ENCODE measurements at regions not wholly inside any gene's neighbourhood (a gene's known extent, or its start where the extent isn't known, plus 50 kb on each side); places are given as distances from the start of the nearest gene placed in this dataset.

DNA sequence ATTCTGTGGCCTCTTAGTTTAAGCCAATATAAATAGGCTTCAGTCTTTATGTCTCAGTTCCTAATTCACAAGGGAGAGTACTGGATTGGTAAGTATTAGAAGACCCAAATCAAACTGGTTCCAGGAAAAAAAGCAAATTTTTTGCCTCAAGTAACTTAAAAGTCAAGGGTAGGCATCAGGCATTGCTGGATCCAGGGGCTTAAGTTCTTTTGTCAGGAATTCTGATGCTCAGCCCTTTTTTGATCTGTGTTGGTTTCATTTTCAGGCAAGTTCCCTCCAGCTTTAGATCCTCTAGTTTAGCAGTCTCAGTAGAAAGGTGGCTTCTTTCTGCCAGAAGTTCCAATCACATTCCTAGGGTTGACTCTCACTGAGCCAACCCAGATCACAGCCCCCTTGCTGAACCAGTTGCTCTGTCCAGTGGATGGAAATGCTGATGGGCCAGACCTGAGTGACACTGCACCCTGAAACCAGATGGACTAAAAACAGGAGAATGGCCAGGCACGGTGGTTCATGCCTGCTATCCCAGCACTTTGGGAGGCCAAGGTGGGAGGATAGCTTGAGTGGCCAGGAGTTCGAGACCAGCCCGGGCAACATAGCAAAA is 253.5 kb downstream of the SHQ1 start:
- no peaks in the 10 kb centered on the region for H3K79me2 ChIP-seq (ENCODE audit: insufficient read depth, low read depth)
- H4K20me1 ChIP-seq (ENCODE audit: insufficient read depth) = no peaks in the 10 kb centered on the region
- no peaks in the 10 kb centered on the region for H3K27me3 ChIP-seq (ENCODE audit: insufficient read depth, low read depth)
- TF ChIP-seq, protein P1, sequence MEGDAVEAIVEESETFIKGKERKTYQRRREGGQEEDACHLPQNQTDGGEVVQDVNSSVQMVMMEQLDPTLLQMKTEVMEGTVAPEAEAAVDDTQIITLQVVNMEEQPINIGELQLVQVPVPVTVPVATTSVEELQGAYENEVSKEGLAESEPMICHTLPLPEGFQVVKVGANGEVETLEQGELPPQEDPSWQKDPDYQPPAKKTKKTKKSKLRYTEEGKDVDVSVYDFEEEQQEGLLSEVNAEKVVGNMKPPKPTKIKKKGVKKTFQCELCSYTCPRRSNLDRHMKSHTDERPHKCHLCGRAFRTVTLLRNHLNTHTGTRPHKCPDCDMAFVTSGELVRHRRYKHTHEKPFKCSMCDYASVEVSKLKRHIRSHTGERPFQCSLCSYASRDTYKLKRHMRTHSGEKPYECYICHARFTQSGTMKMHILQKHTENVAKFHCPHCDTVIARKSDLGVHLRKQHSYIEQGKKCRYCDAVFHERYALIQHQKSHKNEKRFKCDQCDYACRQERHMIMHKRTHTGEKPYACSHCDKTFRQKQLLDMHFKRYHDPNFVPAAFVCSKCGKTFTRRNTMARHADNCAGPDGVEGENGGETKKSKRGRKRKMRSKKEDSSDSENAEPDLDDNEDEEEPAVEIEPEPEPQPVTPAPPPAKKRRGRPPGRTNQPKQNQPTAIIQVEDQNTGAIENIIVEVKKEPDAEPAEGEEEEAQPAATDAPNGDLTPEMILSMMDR (conservative IDR thresholded peaks at IDR 0.05; ENCODE audit: low read depth, low read length) = no peak
- H3K36me3 ChIP-seq (ENCODE audit: insufficient read depth) = no peaks in the 10 kb centered on the region
- H3K4me1 ChIP-seq (ENCODE audit: low read depth, poor library complexity, severe bottlenecking) = no peaks in the 10 kb centered on the region
- H2AFZ ChIP-seq (ENCODE audit: low read depth) = no peak overlapping the region
- no peak overlapping the region for H3K9ac ChIP-seq
- H3K4me3 ChIP-seq (IDR thresholded peaks at IDR 0.05; ENCODE audit: insufficient read depth, low read depth, low read length) = no peak overlapping the region
- H3K4me2 ChIP-seq = no peak overlapping the region
- H3K27ac ChIP-seq = no peak overlapping the region

DNA sequence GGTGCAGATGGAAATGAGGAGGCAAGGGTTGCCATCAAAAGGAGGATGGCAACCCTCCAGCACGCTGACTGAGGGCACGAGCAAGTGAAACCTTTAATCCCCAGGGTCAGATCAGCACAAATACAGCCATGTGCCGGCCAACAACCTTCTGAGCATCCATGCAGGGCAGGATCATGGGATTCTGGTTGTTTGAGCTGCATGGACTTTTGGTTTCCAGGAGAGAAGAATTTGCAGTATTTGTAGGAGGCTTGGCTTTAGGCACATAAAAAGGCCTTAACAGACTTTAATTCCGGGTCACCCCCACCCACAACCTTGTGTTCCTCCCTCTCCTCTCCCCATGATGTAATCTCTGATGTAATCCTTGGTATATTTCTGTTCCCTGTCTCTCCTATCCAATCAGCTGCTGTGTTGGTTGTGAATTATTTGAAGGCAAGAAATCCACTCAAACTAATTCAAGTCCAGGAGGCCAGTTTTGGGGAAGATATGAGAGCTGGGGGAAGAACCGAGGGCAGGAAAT is 254.3 kb downstream of the SHQ1 start:
- no peaks in the 10 kb centered on the region for H3K79me2 ChIP-seq (ENCODE audit: insufficient read depth, low read depth)
- H4K20me1 ChIP-seq (ENCODE audit: insufficient read depth) = no peaks in the 10 kb centered on the region
- no peak overlapping the region for H3K4me3 ChIP-seq (IDR thresholded peaks at IDR 0.05; ENCODE audit: insufficient read depth, low read depth, low read length)
- no peak overlapping the region for H3K9ac ChIP-seq
- H3K4me1 ChIP-seq (ENCODE audit: low read depth, poor library complexity, severe bottlenecking) = no peaks in the 10 kb centered on the region
- TF ChIP-seq, protein P1 (conservative IDR thresholded peaks at IDR 0.05; ENCODE audit: low read depth, low read length) = no peak
- no peak overlapping the region for H3K4me2 ChIP-seq
- no peak overlapping the region for H3K27ac ChIP-seq
- no peak overlapping the region for H2AFZ ChIP-seq (ENCODE audit: low read depth)
- no peaks in the 10 kb centered on the region for H3K36me3 ChIP-seq (ENCODE audit: insufficient read depth)
- no peaks in the 10 kb centered on the region for H3K27me3 ChIP-seq (ENCODE audit: insufficient read depth, low read depth)

DNA sequence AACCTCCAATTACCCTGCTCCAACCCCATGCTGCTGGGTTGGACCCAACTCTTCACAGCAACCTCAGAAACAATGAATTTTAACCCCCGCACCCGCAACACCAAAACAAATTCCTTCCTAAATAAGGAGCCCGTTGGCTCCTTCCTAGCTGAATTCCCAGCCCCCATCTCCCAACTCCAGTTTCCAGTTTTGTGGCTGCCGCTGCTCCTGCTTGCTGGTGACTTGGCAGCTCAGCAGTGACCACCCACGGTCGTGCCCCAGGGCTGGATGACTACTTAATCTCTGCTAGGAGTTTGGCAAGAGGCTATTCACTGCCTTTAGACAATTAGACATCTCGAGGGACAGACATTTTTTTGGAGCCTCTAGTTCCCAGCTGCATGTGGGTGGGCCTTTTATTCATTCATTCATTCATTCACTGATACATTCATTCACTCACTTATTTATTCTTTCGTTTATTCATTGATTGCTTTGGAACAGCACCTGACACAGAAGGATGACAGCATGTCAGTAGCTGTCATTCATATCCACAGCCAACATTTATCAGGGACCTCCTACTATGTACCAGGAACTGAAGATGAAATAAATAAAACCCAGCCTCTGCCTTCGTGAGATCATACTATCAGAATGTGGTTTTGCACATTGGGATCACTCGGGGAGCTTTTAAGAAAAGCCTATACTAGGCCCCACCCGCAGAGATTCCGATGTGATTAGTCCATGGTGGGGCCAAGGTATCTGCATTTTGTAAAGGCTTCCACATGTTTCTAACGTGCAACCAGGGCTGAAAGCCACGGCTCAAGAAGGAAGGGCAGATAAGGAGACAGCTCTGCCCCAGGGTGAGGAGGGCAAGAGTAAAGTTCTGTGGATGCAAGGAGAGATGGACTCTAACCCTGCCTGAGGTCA is 256.5 kb downstream of the SHQ1 start:
- no peak overlapping the region for H3K9ac ChIP-seq
- no peak overlapping the region for H2AFZ ChIP-seq (ENCODE audit: low read depth)

DNA sequence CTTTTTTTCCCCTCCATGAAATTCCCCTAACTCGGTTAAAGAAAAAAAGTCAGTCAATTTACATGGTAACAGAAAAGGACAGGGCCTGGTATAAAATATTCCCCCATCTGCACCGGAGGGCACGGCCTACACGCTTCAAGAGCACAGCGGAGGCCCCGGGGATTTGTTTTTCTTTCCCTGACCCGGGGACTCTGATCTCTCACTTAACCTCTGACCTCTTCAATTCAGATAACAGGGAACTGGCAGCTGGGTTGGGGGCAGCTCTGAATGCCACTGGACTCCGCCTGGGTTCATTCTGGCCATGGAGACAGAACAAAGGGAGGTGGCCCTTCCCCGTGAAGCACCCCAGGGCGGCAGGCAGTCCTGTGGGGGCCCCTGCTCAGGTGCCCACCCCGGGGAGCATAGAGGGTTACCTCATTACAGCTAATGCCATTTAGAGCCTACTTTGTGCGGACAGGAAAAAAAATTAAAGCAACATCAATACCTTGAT is 257.5 kb downstream of the SHQ1 start:
- no peaks in the 10 kb centered on the region for H3K27me3 ChIP-seq (ENCODE audit: insufficient read depth, low read depth)
- H3K4me2 ChIP-seq = no peak overlapping the region
- no peaks in the 10 kb centered on the region for H3K79me2 ChIP-seq (ENCODE audit: insufficient read depth, low read depth)
- no peaks in the 10 kb centered on the region for H3K36me3 ChIP-seq (ENCODE audit: insufficient read depth)
- H3K9ac ChIP-seq = no peak overlapping the region
- no peaks in the 10 kb centered on the region for H4K20me1 ChIP-seq (ENCODE audit: insufficient read depth)
- no peaks in the 10 kb centered on the region for H3K4me1 ChIP-seq (ENCODE audit: low read depth, poor library complexity, severe bottlenecking)
- no peak overlapping the region for H3K27ac ChIP-seq
- TF ChIP-seq, protein P1 (conservative IDR thresholded peaks at IDR 0.05; ENCODE audit: low read depth, low read length) = no peak
- no peak overlapping the region for H3K4me3 ChIP-seq (IDR thresholded peaks at IDR 0.05; ENCODE audit: insufficient read depth, low read depth, low read length)
- H2AFZ ChIP-seq (ENCODE audit: low read depth) = no peak overlapping the region

More for the DNA sequence above, 256.5 kb downstream of the SHQ1 start:
- TF ChIP-seq, protein P1 (conservative IDR thresholded peaks at IDR 0.05; ENCODE audit: low read depth, low read length) = no peak
- H3K4me3 ChIP-seq (IDR thresholded peaks at IDR 0.05; ENCODE audit: insufficient read depth, low read depth, low read length) = no peak overlapping the region
- H4K20me1 ChIP-seq (ENCODE audit: insufficient read depth) = no peaks in the 10 kb centered on the region
- no peak overlapping the region for H3K27ac ChIP-seq
- no peaks in the 10 kb centered on the region for H3K79me2 ChIP-seq (ENCODE audit: insufficient read depth, low read depth)
- H3K4me1 ChIP-seq (ENCODE audit: low read depth, poor library complexity, severe bottlenecking) = no peaks in the 10 kb centered on the region
- no peaks in the 10 kb centered on the region for H3K36me3 ChIP-seq (ENCODE audit: insufficient read depth)
- H3K27me3 ChIP-seq (ENCODE audit: insufficient read depth, low read depth) = no peaks in the 10 kb centered on the region
- no peak overlapping the region for H3K4me2 ChIP-seq
